SH-SY5Y (cell line): ENCODE measurements at regions not wholly inside any gene's neighbourhood (a gene's known extent, or its start where the extent isn't known, plus 50 kb on each side); places are given as distances from the start of the nearest gene placed in this dataset.
A peak's percentile ranks its signal among the peaks of the same experiment; 100 is the strongest.

Experiments
- GATA2 ChIP-seq: IDR thresholded peaks from 2 replicates; pipeline ENCODE4 v1.6.1; 2011; ENCODE audit warnings: mild to moderate bottlenecking, low read depth, low read length
- GATA3 ChIP-seq: IDR thresholded peaks from 2 replicates; pipeline ENCODE4 v1.6.1; 2011; ENCODE audit warnings: low read depth, mild to moderate bottlenecking, low read length, moderate library complexity

DNA sequence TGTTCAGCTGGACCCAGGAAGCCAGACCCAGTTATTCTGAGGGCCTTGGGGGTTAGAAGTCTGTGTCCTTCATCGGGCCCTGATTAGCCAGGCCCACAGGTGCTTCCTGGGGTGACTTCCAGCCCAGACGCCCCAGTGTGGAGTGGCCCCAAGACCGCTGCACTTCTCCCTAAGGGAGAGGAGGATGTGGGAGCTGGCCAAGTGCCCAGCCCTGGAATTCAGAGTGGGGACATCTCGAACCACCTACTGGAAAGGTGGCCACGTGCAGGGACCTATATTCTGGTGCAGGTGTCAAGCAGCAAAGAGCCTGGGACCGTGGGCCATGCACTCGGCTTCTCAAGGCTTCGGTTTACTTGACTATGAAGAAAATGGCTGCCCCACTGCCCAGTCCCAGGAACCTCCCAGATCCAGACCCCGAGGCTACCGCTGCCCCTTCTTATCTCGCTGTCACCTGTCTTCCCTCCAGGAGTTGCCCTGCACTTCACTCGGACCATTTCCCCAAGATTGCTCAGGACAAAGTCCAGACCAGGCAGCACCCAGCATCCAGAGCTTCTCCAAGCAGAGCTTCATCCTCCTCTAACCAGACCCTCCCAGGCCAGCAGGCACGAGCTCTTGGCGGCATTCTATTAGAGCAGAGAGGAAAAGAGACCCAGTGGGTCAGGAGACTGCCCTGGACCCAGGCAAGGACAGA lies 142.8 kb upstream of the ID2 start:
- TF ChIP-seq GATA3 (no peak), GATA2 (peak; percentile 44; the same call in 1 of the 2 replicates)
